ENCODE measurements at regions not wholly inside any gene's neighbourhood (a gene's known extent, or its start where the extent isn't known, plus 50 kb on each side); places are given as distances from the start of the nearest gene placed in this dataset.

DNA sequence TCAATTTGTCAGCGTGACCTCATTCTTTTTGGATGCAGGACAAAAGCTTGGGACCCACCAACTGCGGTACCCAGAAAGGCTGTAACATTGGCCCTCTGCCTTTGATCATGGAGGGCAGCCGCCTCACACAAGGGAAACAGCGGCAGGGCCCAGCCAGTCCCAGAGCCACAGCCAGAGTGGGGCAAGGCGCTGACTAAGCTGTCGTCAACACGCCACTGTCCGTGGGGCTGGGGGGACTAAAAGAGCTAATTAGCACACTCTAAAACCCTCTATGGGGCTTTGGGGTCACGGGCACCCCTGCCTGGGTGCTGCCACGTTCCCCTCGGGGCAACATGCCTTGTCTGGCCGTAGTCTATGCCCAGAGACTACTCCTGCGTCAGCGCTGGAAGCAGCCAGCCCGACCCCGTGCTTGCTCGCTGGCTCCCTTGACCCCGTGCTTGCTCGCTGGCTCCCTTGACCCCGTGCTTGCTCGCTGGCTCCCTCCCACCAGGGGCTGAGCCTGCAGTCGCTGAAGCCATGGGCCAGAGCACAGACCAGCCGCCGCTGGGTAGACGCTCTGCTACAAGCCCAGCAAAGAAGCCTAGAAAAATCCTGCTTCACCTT, 598.4 kb downstream of the MBD2 start:
- no peak for TF ChIP-seq POLR2A (IDR thresholded peaks at IDR 0.05; ENCODE audit: low read depth, low read length)
- no peak for TF ChIP-seq RCOR1 (IDR thresholded peaks at IDR 0.05; ENCODE audit: insufficient replicate concordance, low read length)
- TF ChIP-seq CTCF (conservative IDR thresholded peaks at IDR 0.05; ENCODE audit: low read depth, low read length) = no peak
- no peak for TF ChIP-seq RFX5 (IDR thresholded peaks at IDR 0.05; ENCODE audit: low read depth, low read length)
- no peak for TF ChIP-seq CEBPB (IDR thresholded peaks at IDR 0.05; ENCODE audit: low read depth, low read length)
- no peak for TF ChIP-seq MXI1 (IDR thresholded peaks at IDR 0.05; ENCODE audit: borderline replicate concordance, low read depth, low read length)
- no peak for TF ChIP-seq RAD21 (IDR thresholded peaks at IDR 0.05; ENCODE audit: low read length)
- TF ChIP-seq FOS (IDR thresholded peaks at IDR 0.05; ENCODE audit: low read depth, low read length) = no peak
- TF ChIP-seq MAZ (IDR thresholded peaks at IDR 0.05; ENCODE audit: borderline replicate concordance, low read depth, low read length) = no peak
- TF ChIP-seq, protein P1, sequence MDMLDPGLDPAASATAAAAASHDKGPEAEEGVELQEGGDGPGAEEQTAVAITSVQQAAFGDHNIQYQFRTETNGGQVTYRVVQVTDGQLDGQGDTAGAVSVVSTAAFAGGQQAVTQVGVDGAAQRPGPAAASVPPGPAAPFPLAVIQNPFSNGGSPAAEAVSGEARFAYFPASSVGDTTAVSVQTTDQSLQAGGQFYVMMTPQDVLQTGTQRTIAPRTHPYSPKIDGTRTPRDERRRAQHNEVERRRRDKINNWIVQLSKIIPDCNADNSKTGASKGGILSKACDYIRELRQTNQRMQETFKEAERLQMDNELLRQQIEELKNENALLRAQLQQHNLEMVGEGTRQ (IDR thresholded peaks at IDR 0.05; ENCODE audit: low read depth, low read length) = no peak
- no peak for TF ChIP-seq NFE2L2 (IDR thresholded peaks at IDR 0.05; ENCODE audit: low read depth, low read length)
- no peak for TF ChIP-seq BHLHE40 (IDR thresholded peaks at IDR 0.05; ENCODE audit: low read depth, low read length)
- TF ChIP-seq SMC3 (IDR thresholded peaks at IDR 0.05; ENCODE audit: low read depth, low read length) = no peak
- TF ChIP-seq, protein P2, sequence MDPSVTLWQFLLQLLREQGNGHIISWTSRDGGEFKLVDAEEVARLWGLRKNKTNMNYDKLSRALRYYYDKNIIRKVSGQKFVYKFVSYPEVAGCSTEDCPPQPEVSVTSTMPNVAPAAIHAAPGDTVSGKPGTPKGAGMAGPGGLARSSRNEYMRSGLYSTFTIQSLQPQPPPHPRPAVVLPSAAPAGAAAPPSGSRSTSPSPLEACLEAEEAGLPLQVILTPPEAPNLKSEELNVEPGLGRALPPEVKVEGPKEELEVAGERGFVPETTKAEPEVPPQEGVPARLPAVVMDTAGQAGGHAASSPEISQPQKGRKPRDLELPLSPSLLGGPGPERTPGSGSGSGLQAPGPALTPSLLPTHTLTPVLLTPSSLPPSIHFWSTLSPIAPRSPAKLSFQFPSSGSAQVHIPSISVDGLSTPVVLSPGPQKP (IDR thresholded peaks at IDR 0.05; ENCODE audit: borderline replicate concordance, low read depth, low read length) = no peak

Data from IMR-90 (cell line).